Mesendoderm (in vitro differentiated cells): ENCODE measurements at regions not wholly inside any gene's neighbourhood (a gene's known extent, or its start where the extent isn't known, plus 50 kb on each side); places are given as distances from the start of the nearest gene placed in this dataset.
"Not testable (repeated sequence)": the region's sequence is repeated elsewhere in the genome, so short reads cannot be mapped to it uniquely, and the experiment has no call there.

Experiments
- DNase-seq: peaks from one replicate; pipeline ENCODE4 v3.0.0; 2013
- H2AK5ac ChIP-seq: 2 replicates; pipeline ENCODE4 v1.6.1; 2013; ENCODE audit warnings: low read length, inconsistent platforms
- H2BK120ac ChIP-seq: 2 replicates; pipeline ENCODE4 v1.6.1; 2013; ENCODE audit warnings: low read depth, mild to moderate bottlenecking, low read length, moderate library complexity, mixed read lengths
- H2BK15ac ChIP-seq: replicated peaks from 2 replicates; pipeline ENCODE4 v1.6.1; 2013; ENCODE audit warnings: low read depth, mild to moderate bottlenecking, moderate library complexity
- H2BK5ac ChIP-seq: 2 replicates; pipeline ENCODE4 v1.6.1; 2013; ENCODE audit warnings: low read length, inconsistent platforms
- H3K18ac ChIP-seq: 2 replicates; pipeline ENCODE4 v1.6.1; 2013; ENCODE audit warnings: mild to moderate bottlenecking, low read length, mixed read lengths
- H3K23ac ChIP-seq: one replicate; pipeline ENCODE4 v1.6.1; 2013; ENCODE audit warnings: low read length
- H3K27ac ChIP-seq: 2 replicates; pipeline ENCODE4 v1.5.1; 2013; ENCODE audit warnings: low read depth, mild to moderate bottlenecking, inconsistent platforms, low read length, moderate library complexity
- H3K27me3 ChIP-seq: 2 replicates; pipeline ENCODE4 v1.6.1; 2013; ENCODE audit warnings: low read length, control low read depth, mild to moderate bottlenecking, inconsistent platforms; ENCODE audit not compliant: insufficient read depth, poor library complexity
- H3K36me3 ChIP-seq: 2 replicates; pipeline ENCODE4 v1.6.1; 2013; ENCODE audit warnings: low read length, inconsistent platforms; ENCODE audit not compliant: control insufficient read depth, insufficient read depth
- H3K4ac ChIP-seq: one replicate; pipeline ENCODE4 v1.6.1; 2013; ENCODE audit warnings: low read depth, mild to moderate bottlenecking, low read length, moderate library complexity
- H3K4me1 ChIP-seq: 2 replicates; pipeline ENCODE4 v1.6.1; 2013; ENCODE audit warnings: low read depth, low read length, inconsistent platforms; ENCODE audit not compliant: control insufficient read depth
- H3K4me2 ChIP-seq: 2 replicates; pipeline ENCODE4 v1.6.1; 2013; ENCODE audit warnings: low read length
- H3K4me3 ChIP-seq: 2 replicates; pipeline ENCODE4 v1.5.1; 2013; ENCODE audit warnings: mild to moderate bottlenecking, low read length
- H3K56ac ChIP-seq: one replicate; pipeline ENCODE4 v1.6.1; 2013; ENCODE audit warnings: low read length
- H3K79me1 ChIP-seq: 2 replicates; pipeline ENCODE4 v1.6.1; 2013; ENCODE audit warnings: low read length, inconsistent platforms
- H3K79me2 ChIP-seq: 2 replicates; pipeline ENCODE4 v1.6.1; 2013; ENCODE audit warnings: mild to moderate bottlenecking, low read length; ENCODE audit not compliant: control insufficient read depth, insufficient read depth
- H3K9ac ChIP-seq: 2 replicates; pipeline ENCODE4 v1.6.1; 2013; ENCODE audit warnings: low read length, inconsistent platforms
- H4K5ac ChIP-seq: one replicate; pipeline ENCODE4 v1.6.1; 2013; ENCODE audit warnings: low read length
- H4K8ac ChIP-seq: one replicate; pipeline ENCODE4 v1.6.1; 2013; ENCODE audit warnings: low read depth, mild to moderate bottlenecking, control low read depth, low read length, moderate library complexity
- WGBS: extraction: QIAGEN DNeasy Blood & Tissue Kit; methylation state at CpG from one replicate; pipeline ENCODE4 v1.1.7; 2013; ENCODE audit warnings: low lambda C conversion rate, missing lambda C conversion rate; ENCODE audit not compliant: insufficient coverage; ENCODE audit errors: extremely low coverage; 5-methylcytosine and 5-hydroxymethylcytosine counted together

DNA sequence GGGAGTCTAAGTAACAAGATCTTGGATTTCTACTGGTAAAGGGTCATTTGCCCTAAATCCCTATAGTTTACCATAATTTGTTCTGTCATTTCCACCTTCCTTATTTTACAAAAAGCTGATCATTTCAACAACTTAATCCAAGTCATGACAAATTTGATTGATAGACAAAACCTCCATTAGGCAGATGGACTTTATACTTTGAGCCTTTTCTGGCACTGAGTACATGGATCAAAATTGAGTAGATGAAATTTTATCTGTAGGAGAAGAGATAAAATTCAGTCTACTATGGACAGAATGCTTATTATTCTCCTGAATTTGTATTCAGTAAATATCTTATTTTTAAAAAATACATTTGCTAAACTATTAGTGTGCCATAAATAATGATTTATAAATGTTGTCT, 62.6 kb upstream of the NRIP1 start:
- no peak for DNase-seq
- Histone ChIP-seq H3K79me1 (no peaks in the 10 kb centered on the region), H3K27ac (no peak overlapping the region), H3K36me3 (no peaks in the 10 kb centered on the region), H2BK15ac (no peak overlapping the region), H3K79me2 (no peaks in the 10 kb centered on the region), H3K27me3 (no peaks in the 10 kb centered on the region), H2BK120ac (no peak overlapping the region), H3K4me2 (no peak overlapping the region), H3K4me3 (no peak overlapping the region), H4K8ac (no peak overlapping the region), H4K5ac (no peak overlapping the region), H3K9ac (no peak overlapping the region), H3K23ac (no peak overlapping the region), H2BK5ac (no peak overlapping the region), H3K56ac (no peak overlapping the region), H2AK5ac (no peak overlapping the region), H3K4me1 (no peaks in the 10 kb centered on the region), H3K4ac (no peak overlapping the region), H3K18ac (no peak overlapping the region)

DNA sequence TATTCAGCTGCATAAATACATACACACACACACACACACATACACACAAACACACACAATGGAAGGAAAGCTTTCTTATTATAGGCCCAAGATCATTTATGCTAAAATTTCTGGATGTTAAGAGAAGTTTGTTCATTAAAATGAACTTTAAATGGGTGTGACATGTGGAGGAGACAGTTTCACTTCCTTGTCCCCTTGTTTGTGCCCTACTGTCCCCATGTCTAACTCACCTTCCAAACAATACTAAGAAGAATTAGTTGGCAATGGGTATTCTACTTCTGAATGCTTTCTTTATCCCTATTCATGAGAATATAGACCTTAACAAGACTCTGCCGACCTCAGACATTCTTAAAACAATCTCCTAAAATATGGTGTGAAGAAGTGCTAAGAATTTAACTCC, 63.5 kb upstream of the NRIP1 start:
- no peak overlapping the region for H3K18ac ChIP-seq
- H3K36me3 ChIP-seq: no peaks in the 10 kb centered on the region
- H3K4me2 ChIP-seq: no peak overlapping the region
- H2AK5ac ChIP-seq: no peak overlapping the region
- no peak overlapping the region for H2BK15ac ChIP-seq
- H3K4me3 ChIP-seq: no peak overlapping the region
- H3K4ac ChIP-seq: no peak overlapping the region
- H3K27ac ChIP-seq: no peak overlapping the region
- H3K79me1 ChIP-seq: no peaks in the 10 kb centered on the region
- no peaks in the 10 kb centered on the region for H3K79me2 ChIP-seq
- no peak overlapping the region for H3K9ac ChIP-seq
- no peaks in the 10 kb centered on the region for H3K27me3 ChIP-seq
- H3K23ac ChIP-seq: no peak overlapping the region
- H3K4me1 ChIP-seq: no peaks in the 10 kb centered on the region
- no peak overlapping the region for H4K5ac ChIP-seq
- no peak overlapping the region for H4K8ac ChIP-seq
- WGBS: no CpG with 5 or more reads among the region's 1 CpG
- no peak for DNase-seq
- H3K56ac ChIP-seq: no peak overlapping the region
- no peak overlapping the region for H2BK120ac ChIP-seq
- no peak overlapping the region for H2BK5ac ChIP-seq

DNA sequence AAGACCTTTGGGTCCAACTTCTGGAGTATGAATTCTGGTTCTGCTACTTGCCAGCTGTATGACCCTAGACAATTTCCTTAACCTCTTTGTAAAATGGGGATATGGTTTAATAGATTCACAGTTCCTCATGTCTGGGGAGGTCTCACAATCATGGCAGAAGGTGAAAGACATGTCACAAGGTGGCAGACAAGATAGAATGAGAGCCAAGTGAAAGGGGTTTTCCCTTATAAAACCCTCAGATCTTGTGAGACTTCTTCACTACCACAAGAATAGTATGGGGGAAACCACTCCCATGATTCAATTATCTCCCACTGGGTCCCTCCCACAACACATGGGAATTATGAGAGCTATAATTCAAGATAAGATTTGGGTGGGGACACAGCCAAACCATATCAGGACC, 63.9 kb upstream of the NRIP1 start:
- H3K4ac ChIP-seq, H3K79me1 ChIP-seq, H3K36me3 ChIP-seq, H3K79me2 ChIP-seq, H3K27ac ChIP-seq, H2BK15ac ChIP-seq, H3K56ac ChIP-seq, H2BK5ac ChIP-seq, H3K27me3 ChIP-seq, H2BK120ac ChIP-seq, H3K9ac ChIP-seq, H4K8ac ChIP-seq, DNase-seq, H3K4me3 ChIP-seq, H3K23ac ChIP-seq, H3K18ac ChIP-seq, H2AK5ac ChIP-seq, H3K4me1 ChIP-seq, H4K5ac ChIP-seq, H3K4me2 ChIP-seq: not testable (repeated sequence)

DNA sequence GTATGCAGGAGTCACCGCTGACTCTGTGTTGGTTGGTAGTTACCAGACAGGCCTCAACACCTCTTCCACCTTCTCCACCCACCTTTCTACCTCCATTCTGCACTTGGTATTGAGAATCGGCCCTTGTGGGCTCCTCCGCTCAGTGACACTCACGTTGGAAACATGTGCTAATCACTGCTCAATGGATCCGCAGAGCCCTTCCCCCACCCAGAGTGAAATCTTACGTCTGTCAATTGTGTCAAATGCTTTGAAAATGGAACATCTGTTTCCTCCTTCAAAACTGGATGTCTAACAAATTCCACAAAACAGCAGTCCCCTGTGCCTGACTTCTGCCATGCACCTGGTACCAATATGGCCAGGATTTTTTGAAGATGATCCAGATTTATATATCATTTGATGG, 65.5 kb upstream of the NRIP1 start:
- no peak overlapping the region for H3K23ac ChIP-seq
- no peak overlapping the region for H4K8ac ChIP-seq
- H4K5ac ChIP-seq: no peak overlapping the region
- H3K27me3 ChIP-seq: no peaks in the 10 kb centered on the region
- H3K9ac ChIP-seq: no peak overlapping the region
- DNase-seq: no peak
- H3K18ac ChIP-seq: no peak overlapping the region
- H3K79me1 ChIP-seq: no peaks in the 10 kb centered on the region
- no peak overlapping the region for H3K4me2 ChIP-seq
- no peak overlapping the region for H3K4ac ChIP-seq
- WGBS: no CpG with 5 or more reads among the region's 6 CpGs
- no peak overlapping the region for H2AK5ac ChIP-seq
- no peak overlapping the region for H2BK15ac ChIP-seq
- no peaks in the 10 kb centered on the region for H3K4me1 ChIP-seq
- no peak overlapping the region for H2BK5ac ChIP-seq
- H3K4me3 ChIP-seq: no peak overlapping the region
- no peaks in the 10 kb centered on the region for H3K36me3 ChIP-seq
- no peak overlapping the region for H3K56ac ChIP-seq
- no peak overlapping the region for H2BK120ac ChIP-seq
- no peaks in the 10 kb centered on the region for H3K79me2 ChIP-seq
- no peak overlapping the region for H3K27ac ChIP-seq

DNA sequence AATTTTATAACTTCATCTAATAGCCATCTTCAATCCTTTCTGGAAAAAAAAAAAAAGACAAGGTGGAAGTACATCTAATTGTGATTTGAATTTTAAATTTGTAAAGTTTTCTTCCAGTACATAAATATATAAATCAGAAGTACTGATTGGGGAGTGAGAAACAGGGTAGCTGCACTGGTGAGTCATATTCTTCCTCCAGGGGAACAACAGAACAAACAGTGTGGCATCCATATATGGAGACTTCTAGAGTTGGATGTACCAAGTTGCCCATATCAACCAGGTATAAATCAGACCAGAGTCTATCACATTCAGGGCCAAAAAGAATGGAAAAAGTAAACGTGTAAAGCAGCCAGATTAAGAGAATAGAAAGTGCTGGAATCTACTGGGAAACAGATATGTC, 66.0 kb upstream of the NRIP1 start:
- Histone ChIP-seq H3K36me3 (no peaks in the 10 kb centered on the region), H3K4me3 (no peak overlapping the region), H4K5ac (no peak overlapping the region), H3K56ac (no peak overlapping the region), H3K18ac (no peak overlapping the region), H4K8ac (no peak overlapping the region), H3K4me1 (no peaks in the 10 kb centered on the region), H2BK5ac (no peak overlapping the region), H2BK120ac (no peak overlapping the region), H3K9ac (no peak overlapping the region), H3K4me2 (no peak overlapping the region), H3K4ac (no peak overlapping the region), H3K23ac (no peak overlapping the region), H2BK15ac (no peak overlapping the region), H3K79me2 (no peaks in the 10 kb centered on the region), H3K27me3 (no peaks in the 10 kb centered on the region), H2AK5ac (no peak overlapping the region), H3K79me1 (no peaks in the 10 kb centered on the region), H3K27ac (no peak overlapping the region)
- no CpG with 5 or more reads among the region's 1 CpG for WGBS
- DNase-seq: no peak

DNA sequence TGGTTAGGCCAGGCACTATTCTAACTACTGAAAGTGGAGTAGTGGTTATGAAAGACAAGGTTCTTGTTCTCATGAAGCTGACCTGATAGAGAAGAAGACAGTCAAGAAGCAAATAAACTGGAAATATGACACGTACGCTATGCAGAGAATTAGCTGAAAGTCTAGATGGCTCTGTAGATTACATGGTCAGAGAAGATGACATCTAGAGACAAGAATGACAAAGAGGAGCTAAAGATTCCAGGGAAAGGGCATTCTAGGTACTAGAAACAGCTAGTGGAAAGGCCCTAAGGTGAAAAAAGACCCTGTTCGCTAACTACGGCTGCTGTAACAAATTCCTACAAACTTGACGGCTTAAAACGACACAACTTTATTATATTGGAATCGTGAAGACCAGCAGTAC, 68.0 kb upstream of the NRIP1 start:
- no CpG with 5 or more reads among the region's 7 CpGs for WGBS
- H3K79me2 ChIP-seq: no peaks in the 10 kb centered on the region
- DNase-seq: no peak

More for the DNA sequence above, 68.0 kb upstream of the NRIP1 start:
- no peak overlapping the region for H3K56ac ChIP-seq
- H3K79me1 ChIP-seq: no peaks in the 10 kb centered on the region
- no peak overlapping the region for H4K8ac ChIP-seq
- H2BK120ac ChIP-seq: no peak overlapping the region
- H3K23ac ChIP-seq: no peak overlapping the region
- no peak overlapping the region for H3K4ac ChIP-seq
- H3K27ac ChIP-seq: no peak overlapping the region
- H4K5ac ChIP-seq: no peak overlapping the region
- no peaks in the 10 kb centered on the region for H3K4me1 ChIP-seq
- no peak overlapping the region for H3K4me3 ChIP-seq
- no peak overlapping the region for H3K4me2 ChIP-seq
- H3K36me3 ChIP-seq: no peaks in the 10 kb centered on the region
- H2BK15ac ChIP-seq: no peak overlapping the region
- H2AK5ac ChIP-seq: no peak overlapping the region
- no peaks in the 10 kb centered on the region for H3K27me3 ChIP-seq
- H2BK5ac ChIP-seq: no peak overlapping the region
- no peak overlapping the region for H3K18ac ChIP-seq
- H3K9ac ChIP-seq: no peak overlapping the region
